Effector memory CD4-positive, alpha-beta T cell (primary cell): ENCODE measurements at regions not wholly inside any gene's neighbourhood (a gene's known extent, or its start where the extent isn't known, plus 50 kb on each side); places are given as distances from the start of the nearest gene placed in this dataset.
"Not testable (repeated sequence)": the region's sequence is repeated elsewhere in the genome, so short reads cannot be mapped to it uniquely, and the experiment has no call there.

Source experiments
- DNase-seq, 3 donors: peaks; one replicate each; pipeline ENCODE4 v3.0.0-alpha.2; 2020
- H3K27ac ChIP-seq: 2 replicates; pipeline ENCODE4 v1.7.0; 2013; ENCODE audit warnings: mild to moderate bottlenecking, low read length, moderate library complexity; ENCODE audit not compliant: insufficient read depth, poor library complexity, severe bottlenecking
- H3K27me3 ChIP-seq: replicated peaks from 2 replicates; pipeline ENCODE4 v1.7.0; 2013; ENCODE audit warnings: mild to moderate bottlenecking, low read length; ENCODE audit not compliant: insufficient read depth, control insufficient read depth, poor library complexity, severe bottlenecking
- H3K36me3 ChIP-seq: 2 replicates; pipeline ENCODE4 v1.7.0; 2013; ENCODE audit warnings: mild to moderate bottlenecking, low read length, moderate library complexity; ENCODE audit not compliant: control insufficient read depth, insufficient read depth
- H3K4me1 ChIP-seq: 2 replicates; pipeline ENCODE4 v1.7.0; 2013; ENCODE audit warnings: low read length, mild to moderate bottlenecking; ENCODE audit not compliant: control insufficient read depth, insufficient read depth, poor library complexity, severe bottlenecking
- H3K4me3 ChIP-seq: 2 replicates; pipeline ENCODE4 v1.7.0; 2013; ENCODE audit warnings: low read length, low read depth, mild to moderate bottlenecking; ENCODE audit not compliant: insufficient read depth, poor library complexity, severe bottlenecking
- H3K9me3 ChIP-seq: 2 replicates; pipeline ENCODE4 v1.7.0; 2013; ENCODE audit warnings: mild to moderate bottlenecking, low read length, moderate library complexity; ENCODE audit not compliant: control insufficient read depth

DNA sequence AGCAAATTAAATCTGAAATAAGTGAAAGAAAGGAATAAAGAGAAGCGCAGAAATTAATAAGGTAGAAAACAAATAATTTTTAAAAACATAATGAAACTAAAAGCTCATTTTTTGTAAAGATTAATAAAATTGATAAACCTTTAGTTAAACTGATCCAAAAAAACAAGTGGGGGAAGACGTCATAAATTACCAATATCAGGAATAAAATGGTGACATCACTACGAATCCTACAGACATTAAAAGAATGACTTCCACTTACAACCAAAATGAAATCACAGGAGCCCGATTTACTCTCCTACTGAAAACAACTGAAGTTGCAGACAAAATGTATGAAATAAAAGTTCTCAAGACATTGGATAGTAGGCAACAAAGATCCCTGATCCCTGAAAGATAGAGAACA, 68.1 kb upstream of the IFFO2 start:
- Histone ChIP-seq H3K27ac (no peak overlapping the region), H3K4me3 (no peak overlapping the region), H3K27me3 (no peaks in the 10 kb centered on the region), H3K36me3 (no peaks in the 10 kb centered on the region), H3K4me1 (no peaks in the 10 kb centered on the region), H3K9me3 (no peaks in the 10 kb centered on the region)
- no peak for DNase-seq

DNA sequence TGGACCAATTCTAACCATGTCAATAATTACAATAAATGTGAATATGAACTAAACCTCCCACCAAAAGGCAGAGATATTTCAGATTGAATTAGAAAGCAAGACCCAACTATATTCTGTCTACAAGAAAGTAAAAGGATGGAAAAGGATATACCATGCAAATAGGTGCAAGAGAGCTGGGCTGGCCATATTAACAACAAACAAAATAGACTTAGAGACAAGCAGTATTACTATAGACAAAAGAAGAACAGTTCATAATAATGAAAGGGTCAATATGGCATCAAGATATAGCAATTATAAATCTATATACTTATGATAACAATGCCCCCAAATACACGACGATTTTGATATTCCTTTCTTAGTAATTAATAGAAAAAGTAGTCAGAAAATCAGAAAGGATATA, 67.3 kb upstream of the IFFO2 start:
- no peak overlapping the region for H3K4me3 ChIP-seq
- H3K4me1 ChIP-seq: no peaks in the 10 kb centered on the region
- H3K9me3 ChIP-seq: no peaks in the 10 kb centered on the region
- H3K36me3 ChIP-seq: no peaks in the 10 kb centered on the region
- no peaks in the 10 kb centered on the region for H3K27me3 ChIP-seq
- H3K27ac ChIP-seq: no peak overlapping the region
- no peak for DNase-seq

DNA sequence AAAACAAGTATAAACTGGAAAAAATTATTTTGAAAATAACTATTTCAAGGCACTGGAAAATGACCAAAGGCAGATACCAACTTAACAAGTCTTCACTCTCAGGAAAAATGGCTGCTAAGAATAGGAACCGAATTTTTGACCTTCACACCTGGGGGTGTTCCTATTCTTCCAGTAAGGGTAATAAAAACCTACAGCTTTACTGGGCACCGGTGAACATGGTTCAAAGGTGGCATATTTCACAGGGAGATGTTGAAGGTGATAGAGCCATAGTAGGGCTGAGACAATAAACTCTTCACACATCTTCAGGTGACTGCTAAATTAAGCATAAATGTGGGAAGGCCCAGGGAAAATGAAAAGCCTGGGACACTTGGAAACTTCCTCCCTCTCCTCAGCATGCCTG, 65.4 kb upstream of the IFFO2 start:
- Histone ChIP-seq H3K36me3 (no peaks in the 10 kb centered on the region), H3K4me3 (no peak overlapping the region), H3K4me1 (no peaks in the 10 kb centered on the region), H3K27ac (no peak overlapping the region), H3K9me3 (no peaks in the 10 kb centered on the region), H3K27me3 (no peaks in the 10 kb centered on the region)
- DNase-seq: no peak

DNA sequence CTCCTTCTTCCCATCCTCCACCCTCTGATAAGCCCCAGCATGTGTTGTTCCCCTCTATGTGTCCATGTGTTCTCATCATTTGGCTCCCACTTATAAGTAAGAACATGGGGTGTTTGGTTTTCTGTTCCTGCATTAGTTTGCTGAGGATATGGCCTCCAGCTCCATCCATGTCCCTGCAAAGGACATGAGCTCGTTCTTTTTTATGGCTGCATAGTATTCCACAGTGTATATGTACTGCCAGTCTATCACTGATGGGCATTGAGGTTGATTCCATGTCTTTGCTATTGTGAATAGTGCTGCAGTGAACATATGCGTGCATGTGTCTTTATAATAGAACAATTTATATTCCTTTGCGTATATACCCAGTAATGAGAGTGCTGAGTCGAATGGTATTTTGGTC, 62.8 kb upstream of the IFFO2 start:
- not testable (repeated sequence) for H3K36me3 ChIP-seq, DNase-seq, H3K4me3 ChIP-seq, H3K27ac ChIP-seq, H3K4me1 ChIP-seq, H3K27me3 ChIP-seq, H3K9me3 ChIP-seq

DNA sequence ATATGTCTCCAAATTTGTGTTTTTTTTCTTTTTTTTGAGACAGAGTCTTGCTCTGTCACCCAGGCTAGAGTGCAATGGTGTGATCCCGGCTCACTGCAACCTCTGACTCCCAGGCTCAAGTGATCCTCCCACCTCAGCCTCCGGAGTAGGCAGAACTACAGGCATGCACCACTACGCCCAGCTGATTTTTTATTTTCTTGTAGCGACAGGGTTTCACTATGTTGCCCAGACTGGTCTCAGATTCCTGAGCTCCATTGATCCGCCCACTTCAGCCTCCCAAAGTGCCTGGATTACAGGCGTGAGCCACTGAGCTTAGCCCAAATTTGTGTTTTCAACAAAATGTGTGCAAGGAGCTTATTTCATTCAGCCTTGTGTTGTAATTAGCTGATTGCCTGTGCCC, 59.0 kb upstream of the IFFO2 start:
- Histone ChIP-seq H3K27ac (no peak overlapping the region), H3K27me3 (no peaks in the 10 kb centered on the region)
- no peak for DNase-seq

DNA sequence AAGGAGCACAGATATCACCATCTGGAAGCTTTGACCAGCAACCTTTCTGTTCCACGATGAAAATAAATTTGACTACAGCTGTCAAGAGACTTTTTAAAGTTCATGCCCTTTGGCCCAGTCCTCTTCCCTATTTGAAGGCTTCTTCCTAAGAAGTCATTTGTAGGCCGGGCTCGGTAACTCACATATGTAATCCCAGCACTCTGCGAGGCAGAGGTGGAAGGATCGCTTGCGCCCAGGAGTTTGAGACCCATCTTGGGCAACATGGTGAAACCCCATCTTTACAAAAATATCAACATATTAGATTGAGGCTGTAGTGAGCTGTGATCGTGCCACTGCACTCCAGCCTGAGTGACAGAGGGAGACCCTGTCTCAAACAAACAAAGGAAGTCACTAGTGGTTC, 58.3 kb upstream of the IFFO2 start:
- no peak overlapping the region for H3K27ac ChIP-seq
- peaks cover 9% of the 10 kb centered on the region for H3K4me1 ChIP-seq
- no peaks in the 10 kb centered on the region for H3K27me3 ChIP-seq
- no peak for DNase-seq
- no peak overlapping the region for H3K4me3 ChIP-seq
- H3K36me3 ChIP-seq: no peaks in the 10 kb centered on the region
- H3K9me3 ChIP-seq: no peaks in the 10 kb centered on the region

More for the DNA sequence above, 59.0 kb upstream of the IFFO2 start:
- Histone ChIP-seq H3K36me3 (no peaks in the 10 kb centered on the region), H3K4me1 (peaks cover 9% of the 10 kb centered on the region), H3K4me3 (no peak overlapping the region), H3K9me3 (no peaks in the 10 kb centered on the region)

DNA sequence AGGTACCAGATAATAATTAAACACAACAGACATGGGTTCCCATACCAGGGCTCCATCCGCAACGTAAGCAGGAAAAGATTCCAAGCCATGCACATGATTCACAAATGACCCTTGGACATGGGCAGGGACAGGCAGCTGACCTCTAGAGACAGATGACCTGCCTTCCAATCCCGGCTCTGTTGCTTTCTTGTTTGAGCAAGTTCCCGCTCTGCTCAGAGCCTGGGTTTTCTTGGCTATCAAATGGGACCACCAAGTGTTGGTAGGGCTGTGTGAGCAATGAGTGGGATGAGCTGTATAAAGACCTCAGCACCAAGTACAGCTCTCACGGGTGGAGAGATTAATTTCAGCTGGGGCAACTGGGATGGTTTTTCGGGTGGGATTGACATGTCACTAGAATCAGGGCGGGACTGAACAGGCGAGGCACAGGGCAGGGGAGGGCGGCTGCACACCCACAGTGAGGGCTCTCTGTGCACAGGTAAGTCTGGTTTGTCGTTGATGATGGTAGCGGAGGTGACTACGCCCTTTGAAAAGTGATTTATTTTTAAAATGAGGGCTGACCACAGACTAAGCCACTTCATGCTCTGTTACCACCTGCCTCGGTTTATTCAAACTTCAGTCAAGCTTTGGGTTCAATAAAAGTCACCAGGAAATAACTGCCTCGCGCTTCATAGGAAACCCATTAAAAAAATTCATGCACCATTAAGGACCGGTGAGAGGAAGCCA, 57.5 kb upstream of the IFFO2 start:
- Histone ChIP-seq H3K36me3 (no peaks in the 10 kb centered on the region), H3K27ac (no peak overlapping the region), H3K27me3 (no peaks in the 10 kb centered on the region), H3K4me1 (peaks cover 9% of the 10 kb centered on the region), H3K4me3 (no peak overlapping the region), H3K9me3 (no peaks in the 10 kb centered on the region)
- DNase-seq: no peak

DNA sequence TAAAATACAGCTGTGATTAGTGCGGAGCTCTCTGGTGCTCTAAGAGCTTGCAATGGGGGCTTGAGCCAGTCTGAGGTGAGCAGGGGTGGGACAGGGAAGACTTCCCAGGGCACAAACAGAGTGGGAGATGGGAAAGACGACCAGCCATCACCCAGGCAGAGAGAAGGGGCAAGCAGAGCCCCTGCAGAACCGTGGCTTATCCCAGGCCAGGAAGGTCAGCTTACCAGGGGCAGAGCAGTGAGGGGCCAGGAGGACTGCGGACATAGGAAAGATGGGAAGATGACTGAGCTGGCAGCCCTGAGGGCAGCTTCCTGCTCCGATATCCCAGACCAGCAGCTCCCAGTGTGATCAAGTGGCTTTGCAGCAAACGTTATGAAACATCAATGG, 55.4 kb upstream of the IFFO2 start:
- Histone ChIP-seq H3K27me3 (no peaks in the 10 kb centered on the region), H3K9me3 (no peaks in the 10 kb centered on the region), H3K36me3 (no peaks in the 10 kb centered on the region), H3K27ac (no peak overlapping the region), H3K4me1 (peaks cover 9% of the 10 kb centered on the region), H3K4me3 (no peak overlapping the region)
- no peak for DNase-seq

DNA sequence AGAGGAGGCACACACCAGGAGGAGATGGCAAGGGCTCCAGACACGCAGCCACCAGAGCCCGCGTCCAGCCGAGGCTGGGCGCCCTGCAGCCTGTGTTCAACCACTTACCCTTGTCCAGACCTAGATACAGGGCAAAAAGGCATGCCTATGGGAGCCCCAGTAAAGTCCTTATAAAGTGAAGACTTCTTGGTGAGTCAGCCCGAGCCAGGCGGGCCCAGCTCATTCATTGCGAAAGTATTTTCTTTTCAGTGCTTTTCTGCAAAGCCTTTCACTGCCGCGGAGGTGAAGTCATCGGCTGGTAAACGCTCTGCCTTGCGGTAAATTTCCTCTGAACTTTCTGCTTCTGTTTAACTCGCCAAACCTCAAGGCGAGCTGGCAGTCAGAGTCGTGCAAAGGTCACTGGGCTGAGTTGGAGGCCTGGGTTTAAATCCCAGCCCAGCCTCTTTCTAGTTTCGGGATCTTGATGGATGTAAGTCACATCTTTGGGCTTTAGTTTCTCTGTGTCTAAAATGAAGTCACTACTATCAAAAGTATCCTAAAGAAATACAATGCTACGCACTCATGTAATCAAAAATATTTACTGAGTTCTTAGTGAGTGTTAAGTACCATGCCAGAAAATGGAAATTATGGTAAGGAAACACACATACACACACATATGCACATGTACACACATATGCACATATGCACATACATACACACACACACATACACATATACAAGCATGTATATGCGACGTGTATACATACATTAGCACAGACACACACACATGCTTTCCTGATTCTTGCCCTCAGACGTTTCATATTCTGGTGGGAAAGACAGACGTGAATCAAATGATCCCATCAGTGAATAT, 54.7 kb upstream of the IFFO2 start:
- Histone ChIP-seq H3K4me1 (peaks cover 9% of the 10 kb centered on the region), H3K4me3 (peak overlapping the region; percentile 20), H3K27me3 (no peaks in the 10 kb centered on the region), H3K36me3 (no peaks in the 10 kb centered on the region), H3K27ac (no peak overlapping the region), H3K9me3 (no peaks in the 10 kb centered on the region)
- peak in 2 of 3 donors; percentile 15 to 18 for DNase-seq

DNA sequence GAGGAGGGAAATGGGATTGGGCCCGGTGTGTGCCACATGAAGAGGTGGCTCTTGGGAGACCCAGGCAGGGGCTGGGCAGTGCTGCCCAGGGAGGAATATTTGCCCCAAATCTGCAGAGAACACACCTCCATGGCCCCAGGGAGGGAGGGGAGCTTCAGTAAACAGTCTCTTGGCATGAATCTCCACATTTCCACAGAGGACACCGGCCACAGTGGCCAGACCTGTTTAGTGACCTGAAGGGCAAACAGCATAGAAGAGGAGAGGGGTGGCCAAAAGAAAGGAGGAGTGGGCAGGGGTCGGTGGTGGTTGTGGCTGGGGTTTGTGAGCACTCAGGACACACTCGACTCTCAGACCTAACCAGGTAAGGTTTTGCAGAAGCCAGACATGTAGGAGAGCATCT, 54.0 kb upstream of the IFFO2 start:
- no peaks in the 10 kb centered on the region for H3K9me3 ChIP-seq
- H3K4me1 ChIP-seq: peaks cover 9% of the 10 kb centered on the region
- no peak for DNase-seq
- H3K4me3 ChIP-seq: peak overlapping the region; percentile 20
- no peaks in the 10 kb centered on the region for H3K36me3 ChIP-seq
- no peaks in the 10 kb centered on the region for H3K27me3 ChIP-seq
- no peak overlapping the region for H3K27ac ChIP-seq
